Heart left ventricle (tissue), 16 donors: ENCODE measurements at regions not wholly inside any gene's neighbourhood (a gene's known extent, or its start where the extent isn't known, plus 50 kb on each side); places are given as distances from the start of the nearest gene placed in this dataset.
"Not testable (repeated sequence)": the region's sequence is repeated elsewhere in the genome, so short reads cannot be mapped to it uniquely, and the experiment has no call there.

ENCODE experiments used
- ATAC-seq, 4 donors: fragments of 200-7000 bp; cut with Tn5 transposase; one replicate each; pipeline ENCODE4 v1.9.1; 2020 to 2022; ENCODE audit warnings: moderate library complexity in 4 of 4, mild to moderate bottlenecking in 3 of 4, moderate number of reproducible peaks in 1 of 4
- DNase-seq, 5 donors: peaks; one replicate each; pipeline ENCODE4 v3.0.0-alpha.2; 2020
- H3K27ac ChIP-seq, 12 donors: fragments of 200-600 bp; sonication (generic) in 4 of 12; one replicate each; pipeline versions ENCODE4 v1.5.0 to v1.8.0; 2016 to 2022; ENCODE audit warnings: mild to moderate bottlenecking in 2 of 12
- H3K27me3 ChIP-seq, 9 donors: fragments of 200-600 bp; sonication (generic) in 2 of 9; one replicate each; pipeline versions ENCODE4 v1.5.1 to v1.8.0; 2016 to 2022; ENCODE audit warnings: mild to moderate bottlenecking in 3 of 9
- H3K36me3 ChIP-seq, 9 donors: fragments of 200-600 bp; sonication (generic) in 2 of 9; one replicate each; pipeline versions ENCODE4 v1.5.0 to v1.8.0; 2018 to 2022; ENCODE audit warnings: mild to moderate bottlenecking in 2 of 9
- H3K4me1 ChIP-seq, 12 donors: fragments of 200-600 bp; sonication (generic) in 4 of 12; one replicate each; pipeline versions ENCODE4 v1.5.0 to v1.8.0; 2016 to 2022; ENCODE audit warnings: mild to moderate bottlenecking in 3 of 12
- H3K4me3 ChIP-seq, 12 donors: fragments of 200-600 bp; sonication (generic) in 4 of 12; one replicate each; pipeline versions ENCODE4 v1.5.0 to v1.8.0; 2017 to 2022; ENCODE audit warnings: mild to moderate bottlenecking in 9 of 12, moderate library complexity in 4 of 12
- H3K9me3 ChIP-seq, 12 donors: fragments of 200-600 bp; sonication (generic) in 4 of 12; one replicate each; pipeline versions ENCODE4 v1.5.0 to v1.8.0; 2016 to 2022; ENCODE audit warnings: mild to moderate bottlenecking in 1 of 12
- CTCF ChIP-seq, 12 donors: fragments of 200-600 bp; sonication (generic) in 4 of 12; IDR thresholded peaks; one replicate each; pipeline versions ENCODE4 v1.5.0 to v1.8.0; 2018 to 2022; ENCODE audit warnings: antibody characterized with exemption in 12 of 12, mild to moderate bottlenecking in 5 of 12
- POLR2A ChIP-seq, 2 donors: fragments of 450-650 bp; IDR thresholded peaks; one replicate each; pipeline ENCODE4 v1.6.1; 2017; ENCODE audit warnings: antibody characterized with exemption in 2 of 2, mild to moderate bottlenecking in 2 of 2, moderate library complexity in 2 of 2
- WGBS, 4 donors: extraction: QIAGEN DNeasy Blood & Tissue Kit in 2 of 4; methylation state at CpG; one replicate each; pipeline versions ENCODE4 v1.1.5 to v1.1.7; 2013 to 2018; 5-methylcytosine and 5-hydroxymethylcytosine counted together
- intact Hi-C, 10 donors: fragments of 100-400 bp; cut with DNase I; formaldehyde crosslinking; loops; one replicate each; pipeline versions ENCODE4 v1.11.1 to v1.14.2; 2022
- donor health status: ischemic (EF 13 %, LVEDD 7.1; RV severe dilation, severe dysfunction).
- donor health status: healthy with polysubstance abuse.
- donor health status: DM: no; HTN: yes; CAD: no.
- donor health status: DM: no; HTN: no; CAD: no.
- donor health status: ischemic (EF 25% LVEDD 6.9; RV normal size, moderate dysfunction).
- donor health status: ischemic (EF 25% LVEDD 5.7; RV mildly dilated, moderate dysfunction).
- donor health status: healthy.
- donor health status: DM: yes; HTN: yes; CAD: no.
- donor health status: ischemic (EF 35%, LVEDD 5.7; RV mildly dilated, moderate dysfunction).
- donor health status: nonischemic (EF 11% LVEDD 7.7; RV severe dilation, severe dysfunction).
- donor health status: DM: yes; HTN: yes; CAD: no.
- donor health status: PGD.
- donor health status: ischemic (EF 29% LVEDD 5.4; RV normal size, mild dysfunction).
- donor health status: nonischemic (EF 23%, LVEDD 6.1; RV moderate dilation, normal function).

- H3K27me3 ChIP-seq, result no peaks in the 10 kb centered on the region
- no peaks in the 10 kb centered on the region for H3K36me3 ChIP-seq
- H3K4me1 ChIP-seq, result no peaks in the 10 kb centered on the region
- H3K9me3 ChIP-seq, result no peaks in the 10 kb centered on the region
- no peak overlapping the region for H3K27ac ChIP-seq
- DNase-seq (no peak), ATAC-seq (no peak)
- intact Hi-C loops, result no loop called here
- TF ChIP-seq POLR2A (IDR thresholded peaks at IDR 0.05) (no peak), CTCF (IDR thresholded peaks at IDR 0.05) (no peak)
- no peak overlapping the region for H3K4me3 ChIP-seq
These were observed 157.3 kb upstream of the CHAC2 start for GRCh38 chr2:53610260-53610659.

GRCh38 chr2:53609551-53609950, 158.1 kb upstream of the CHAC2 start:
- Histone ChIP-seq H3K36me3 (no peaks in the 10 kb centered on the region), H3K27ac (no peak overlapping the region), H3K9me3 (no peaks in the 10 kb centered on the region), H3K4me1 (no peaks in the 10 kb centered on the region), H3K27me3 (no peaks in the 10 kb centered on the region), H3K4me3 (no peak overlapping the region)
- 94% methylated on average over 6 of the region's 6 CpGs for WGBS, 4 donors
- ATAC-seq (no peak), DNase-seq (no peak)
- TF ChIP-seq POLR2A (IDR thresholded peaks at IDR 0.05) (no peak), CTCF (IDR thresholded peaks at IDR 0.05) (no peak)
- intact Hi-C loops, result no loop called here

- intact Hi-C loops, result no loop called here
- H3K9me3 ChIP-seq, result no peaks in the 10 kb centered on the region
- H3K4me1 ChIP-seq, result no peaks in the 10 kb centered on the region
- no peak overlapping the region for H3K4me3 ChIP-seq
- DNase-seq (no peak), ATAC-seq (no peak)
- 85 to 94% (median 89%) methylated on average over 5 of the region's 5 CpGs for WGBS, 4 donors
- H3K36me3 ChIP-seq, result no peaks in the 10 kb centered on the region
- TF ChIP-seq POLR2A (IDR thresholded peaks at IDR 0.05), result no peak
- TF ChIP-seq CTCF (IDR thresholded peaks at IDR 0.05), result no peak
- H3K27ac ChIP-seq, result no peak overlapping the region
- H3K27me3 ChIP-seq, result no peaks in the 10 kb centered on the region
These were observed 159.3 kb upstream of the CHAC2 start for GRCh38 chr2:53608293-53608692.

GRCh38 chr2:53600815-53601214, 166.8 kb upstream of the CHAC2 start:
- no peak for DNase-seq
- WGBS, 4 donors, result 78 to 89% (median 82%) methylated on average over 3 of the region's 3 CpGs
- intact Hi-C loops, result no loop called here

GRCh38 chr2:53586733-53587612, 180.6 kb upstream of the CHAC2 start:
- WGBS, 4 donors, result 88 to 90% (median 89%) methylated on average over 34 to 38 of the region's 38 CpGs
- H3K27me3 ChIP-seq, intact Hi-C loops, H3K27ac ChIP-seq, ATAC-seq, DNase-seq, H3K36me3 ChIP-seq, H3K4me1 ChIP-seq, H3K9me3 ChIP-seq: not testable (repeated sequence)
- peak overlapping the region in 1 of 12 donors; percentile 10 for H3K4me3 ChIP-seq

More at GRCh38 chr2:53600815-53601214, 166.8 kb upstream of the CHAC2 start:
- no peak overlapping the region for H3K27ac ChIP-seq
- no peaks in the 10 kb centered on the region for H3K4me1 ChIP-seq
- no peaks in the 10 kb centered on the region for H3K9me3 ChIP-seq
- H3K36me3 ChIP-seq, result no peaks in the 10 kb centered on the region
- no peaks in the 10 kb centered on the region for H3K27me3 ChIP-seq
- TF ChIP-seq POLR2A (IDR thresholded peaks at IDR 0.05), result no peak
- no peak for TF ChIP-seq CTCF (IDR thresholded peaks at IDR 0.05)
- no peak for ATAC-seq
- no peak overlapping the region for H3K4me3 ChIP-seq
